ENCODE measurements at regions not wholly inside any gene's neighbourhood (a gene's known extent, or its start where the extent isn't known, plus 50 kb on each side); places are given as distances from the start of the nearest gene placed in this dataset.

- TF ChIP-seq SP1 (IDR thresholded peaks at IDR 0.05), result no peak
- no peak for TF ChIP-seq SP1 (CRISPR knock-in tag; IDR thresholded peaks at IDR 0.05)
- no peak for TF ChIP-seq SMARCE1 (IDR thresholded peaks at IDR 0.05; ENCODE audit: borderline replicate concordance)
- TF ChIP-seq ZNF670 (CRISPR knock-in tag; IDR thresholded peaks at IDR 0.05; ENCODE audit: borderline replicate concordance), result no peak
- TF ChIP-seq ETV5 (CRISPR knock-in tag; IDR thresholded peaks at IDR 0.05; ENCODE audit: borderline replicate concordance), result no peak
Observed at GRCh38 chr9:13354733-13355132, 75.2 kb upstream of the MPDZ start (continued).

GRCh38 chr9:13352451-13352979, 73.0 kb upstream of the MPDZ start:
- no peak overlapping the region for H3K9ac ChIP-seq (ENCODE audit: insufficient read depth, low read depth, low read length)
- no peak overlapping the region for H3K4me2 ChIP-seq (ENCODE audit: low read depth, low read length)
- FAIRE-seq, result no peak
- intact Hi-C loops (cut with micrococcal nuclease; ENCODE audit: unreplicated experiment), result loop anchor here (2.0 to 10.0 kb wide), 3 partner anchors 138 to 1075 kb away; no protein-coding TSS in a partner anchor
- no peak overlapping the region for H3K4me3 ChIP-seq (replicated peaks in 1 of 3; ENCODE audit: insufficient read depth in 1 of 3, low read depth in 2 of 3, low read length in 3 of 3)
- no peaks in the 10 kb centered on the region for H3K79me2 ChIP-seq (ENCODE audit: insufficient read depth, low read length)
- ChIA-PET POLR2A (no interaction called here), CTCF (ENCODE audit: low intra/inter-chr PET ratio, low total read pairs) (no interaction called here)
- H2AFZ ChIP-seq (ENCODE audit: low read length), result no peak overlapping the region
- H3K27me3 ChIP-seq (ENCODE audit: control insufficient read depth in 1 of 2, insufficient read depth in 2 of 2, low read length in 2 of 2), result no peaks in the 10 kb centered on the region
- no peaks in the 10 kb centered on the region for H3K9me3 ChIP-seq (ENCODE audit: low read length)
- no peaks in the 10 kb centered on the region for H3K4me1 ChIP-seq (ENCODE audit: insufficient read depth, low read length)
- H4K20me1 ChIP-seq (ENCODE audit: insufficient read depth, low read length), result no peaks in the 10 kb centered on the region
- in situ Hi-C loops (cut with HindIII; ENCODE audit: extremely low pct_ligation_motif_present, low pct_unique_long_range_greater_than_20kb), result no loop called here
- WGBS (ENCODE audit: low lambda C conversion rate), result 19% methylated on average over 4 of the region's 4 CpGs
- no peak overlapping the region for H3K27ac ChIP-seq (ENCODE audit: extremely low read length, insufficient read depth, low read length)
- no peak for ATAC-seq
- H3K36me3 ChIP-seq (replicated peaks in 1 of 2; ENCODE audit: control insufficient read depth in 1 of 2, insufficient read depth in 2 of 2, low read length in 2 of 2), result no peaks in the 10 kb centered on the region
- DNase-seq (ENCODE audit: low spot score), result no peak
- BruUV-seq (replicated peaks), result no TSS peak
- no peak for TF ChIP-seq ZNF24 (IDR thresholded peaks at IDR 0.05)
- no peak for TF ChIP-seq PRDM15 (CRISPR knock-in tag; IDR thresholded peaks at IDR 0.05)
- no peak for TF ChIP-seq POLR2AphosphoS2 (IDR thresholded peaks at IDR 0.05; ENCODE audit: low read depth, low read length)
- TF ChIP-seq HNRNPUL1 (IDR thresholded peaks at IDR 0.05; ENCODE audit: low read depth, low read length), result no peak
- no peak for TF ChIP-seq ZNF703 (CRISPR knock-in tag; IDR thresholded peaks at IDR 0.05; ENCODE audit: borderline replicate concordance)
- TF ChIP-seq ZZZ3 (CRISPR knock-in tag; IDR thresholded peaks at IDR 0.05; ENCODE audit: borderline replicate concordance), result no peak
- TF ChIP-seq KDM2A (CRISPR knock-in tag; IDR thresholded peaks at IDR 0.05; ENCODE audit: borderline replicate concordance, low read depth), result no peak
- no peak for TF ChIP-seq RCOR2 (CRISPR knock-in tag; IDR thresholded peaks at IDR 0.05)
- TF ChIP-seq BRF2 (CRISPR knock-in tag; IDR thresholded peaks at IDR 0.05), result no peak
- no peak for TF ChIP-seq ATM (IDR thresholded peaks at IDR 0.05; ENCODE audit: borderline replicate concordance)
- no peak for TF ChIP-seq FOXO1 (CRISPR knock-in tag; IDR thresholded peaks at IDR 0.05)
